ENCODE measurements at regions not wholly inside any gene's neighbourhood (a gene's known extent, or its start where the extent isn't known, plus 50 kb on each side); places are given as distances from the start of the nearest gene placed in this dataset.
"Not testable (repeated sequence)": the region's sequence is repeated elsewhere in the genome, so short reads cannot be mapped to it uniquely, and the experiment has no call there.

DNA sequence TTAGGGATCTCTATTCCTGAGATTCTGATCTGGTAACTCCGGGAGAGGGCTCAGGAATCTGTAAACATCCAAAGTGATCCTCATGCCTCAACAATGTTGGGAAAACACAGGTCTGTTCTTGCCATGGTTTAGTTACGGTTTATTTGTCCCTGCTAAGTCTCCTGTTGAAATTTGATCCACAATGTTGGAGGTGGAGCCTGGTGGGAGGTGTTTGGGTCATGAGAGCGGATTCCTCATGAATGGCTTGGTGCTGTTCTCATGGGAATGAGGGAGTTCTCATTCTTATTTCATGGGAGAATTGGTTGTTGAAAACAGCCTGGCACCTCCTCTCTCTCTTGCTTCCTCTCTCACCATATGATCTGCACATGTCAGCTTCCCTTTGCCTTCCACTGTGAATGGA, 608.6 kb upstream of the GOT2 start:
- no peak for TF ChIP-seq POLR2A (IDR thresholded peaks at IDR 0.05)
- TF ChIP-seq, protein P1, sequence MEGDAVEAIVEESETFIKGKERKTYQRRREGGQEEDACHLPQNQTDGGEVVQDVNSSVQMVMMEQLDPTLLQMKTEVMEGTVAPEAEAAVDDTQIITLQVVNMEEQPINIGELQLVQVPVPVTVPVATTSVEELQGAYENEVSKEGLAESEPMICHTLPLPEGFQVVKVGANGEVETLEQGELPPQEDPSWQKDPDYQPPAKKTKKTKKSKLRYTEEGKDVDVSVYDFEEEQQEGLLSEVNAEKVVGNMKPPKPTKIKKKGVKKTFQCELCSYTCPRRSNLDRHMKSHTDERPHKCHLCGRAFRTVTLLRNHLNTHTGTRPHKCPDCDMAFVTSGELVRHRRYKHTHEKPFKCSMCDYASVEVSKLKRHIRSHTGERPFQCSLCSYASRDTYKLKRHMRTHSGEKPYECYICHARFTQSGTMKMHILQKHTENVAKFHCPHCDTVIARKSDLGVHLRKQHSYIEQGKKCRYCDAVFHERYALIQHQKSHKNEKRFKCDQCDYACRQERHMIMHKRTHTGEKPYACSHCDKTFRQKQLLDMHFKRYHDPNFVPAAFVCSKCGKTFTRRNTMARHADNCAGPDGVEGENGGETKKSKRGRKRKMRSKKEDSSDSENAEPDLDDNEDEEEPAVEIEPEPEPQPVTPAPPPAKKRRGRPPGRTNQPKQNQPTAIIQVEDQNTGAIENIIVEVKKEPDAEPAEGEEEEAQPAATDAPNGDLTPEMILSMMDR (IDR thresholded peaks at IDR 0.05): no peak
- intact Hi-C loops (cut with DNase I; ENCODE audit: low total_unique reads): no loop called here
- WGBS, 2 donors: 45 to 53% methylated on average over 3 of the region's 3 CpGs
- no peak overlapping the region for H3K4me3 ChIP-seq (ENCODE audit: low read depth, poor library complexity, severe bottlenecking)
- no peak for DNase-seq (ENCODE audit: low spot score in 2 of 2)

DNA sequence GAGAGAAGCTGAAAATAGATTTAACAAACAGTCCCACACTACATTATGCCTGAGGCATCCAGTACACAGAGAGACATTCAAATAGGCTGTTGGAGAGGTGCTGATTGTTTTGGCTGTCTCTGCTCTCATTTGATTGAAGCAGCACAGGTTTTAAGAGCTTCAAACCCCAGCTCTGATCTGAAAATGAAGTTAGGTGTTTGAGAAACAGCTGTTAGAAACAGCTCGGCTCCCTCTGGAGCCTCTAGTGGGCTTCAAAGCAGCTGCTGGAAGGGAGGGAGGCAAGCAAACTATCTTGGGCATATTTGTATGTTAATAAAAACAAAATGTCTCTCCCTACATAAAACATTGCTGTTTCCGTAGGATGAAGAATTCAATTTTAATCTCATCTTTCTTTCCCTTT, 607.3 kb upstream of the GOT2 start:
- DNase-seq (ENCODE audit: low spot score in 2 of 2): no peak
- TF ChIP-seq, protein P1 (IDR thresholded peaks at IDR 0.05): no peak
- H3K4me3 ChIP-seq (ENCODE audit: low read depth, poor library complexity, severe bottlenecking): no peak overlapping the region
- intact Hi-C loops (cut with DNase I; ENCODE audit: low total_unique reads): no loop called here
- 22 to 23% methylated on average over 2 of the region's 2 CpGs for WGBS, 2 donors

DNA sequence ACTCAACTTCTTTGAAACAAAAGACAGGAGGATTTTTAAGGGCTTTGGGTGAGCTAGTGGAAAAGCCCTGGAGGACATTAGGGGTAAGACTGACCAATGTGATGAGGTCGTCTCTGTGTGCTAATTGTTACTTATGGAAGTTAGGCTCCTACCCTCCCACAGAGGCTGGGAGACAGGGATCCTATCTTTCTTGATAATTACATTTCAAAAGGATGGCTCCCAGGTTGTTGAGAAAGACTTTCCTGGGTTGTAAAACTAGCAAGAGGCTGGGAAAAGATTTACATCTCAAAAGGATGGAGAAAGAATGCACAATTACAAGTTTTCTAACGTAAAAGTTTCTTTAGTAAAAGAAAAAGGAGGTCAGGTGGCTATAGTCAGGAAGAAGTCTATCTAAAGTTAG, 605.8 kb upstream of the GOT2 start:
- H3K4me3 ChIP-seq (ENCODE audit: low read depth, poor library complexity, severe bottlenecking): no peak overlapping the region
- TF ChIP-seq, protein P1 (IDR thresholded peaks at IDR 0.05): no peak
- no peak for TF ChIP-seq POLR2A (IDR thresholded peaks at IDR 0.05)
- intact Hi-C loops (cut with DNase I; ENCODE audit: low total_unique reads): no loop called here
- no peak for DNase-seq (ENCODE audit: low spot score in 2 of 2)
- 43 to 52% methylated on average over 2 of the region's 2 CpGs for WGBS, 2 donors

DNA sequence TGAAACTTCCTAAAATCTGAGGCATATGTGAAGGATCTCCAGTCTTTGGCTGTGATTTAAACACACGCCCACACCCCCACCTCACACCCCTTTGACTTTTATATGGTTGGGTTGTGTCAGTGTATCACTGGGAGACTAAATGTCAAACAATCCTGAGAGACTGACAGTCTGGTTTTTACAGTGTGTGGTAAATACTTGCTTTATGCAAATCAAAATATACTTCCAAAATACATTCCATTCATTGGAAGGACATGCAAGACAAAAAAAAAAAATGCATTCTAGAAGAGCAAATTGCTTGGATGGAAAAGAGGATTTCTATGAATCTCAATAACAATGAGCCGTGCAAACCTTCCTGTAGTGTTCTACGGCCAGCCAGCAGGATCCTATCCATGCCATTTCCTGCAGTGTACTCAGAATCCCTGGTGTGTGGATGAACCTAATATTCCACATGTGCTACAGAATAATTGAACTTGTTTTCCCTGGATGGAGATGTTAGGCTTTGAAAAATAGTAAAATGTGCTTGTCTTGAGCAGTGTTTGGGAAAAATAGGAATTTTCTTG, 602.1 kb upstream of the GOT2 start:
- DNase-seq (ENCODE audit: low spot score in 2 of 2): no peak
- intact Hi-C loops (cut with DNase I; ENCODE audit: low total_unique reads): no loop called here

DNA sequence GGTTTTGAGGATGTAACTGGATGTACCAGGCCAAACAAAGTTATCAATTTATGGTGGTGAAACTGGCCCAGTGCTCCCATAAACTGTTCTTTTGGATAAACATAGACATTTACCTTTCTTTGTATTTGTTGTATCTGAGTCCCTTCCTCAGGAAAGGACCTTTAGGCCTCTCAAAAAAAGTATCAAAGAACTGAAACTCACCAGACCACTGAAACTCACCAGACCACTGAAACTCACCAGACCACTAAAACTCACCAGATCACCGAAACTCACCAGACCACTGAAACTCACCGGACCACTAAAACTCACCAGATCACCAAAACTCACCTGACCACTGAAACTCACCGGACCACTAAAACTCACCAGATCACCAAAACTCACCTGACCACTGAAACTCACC, 597.6 kb upstream of the GOT2 start:
- 81 to 94% methylated on average over 3 of the region's 3 CpGs for WGBS, 2 donors
- H3K4me3 ChIP-seq (ENCODE audit: low read depth, poor library complexity, severe bottlenecking); DNase-seq (ENCODE audit: low spot score in 2 of 2); intact Hi-C loops (cut with DNase I; ENCODE audit: low total_unique reads): not testable (repeated sequence)

More for the DNA sequence above, 602.1 kb upstream of the GOT2 start:
- no peak overlapping the region for H3K4me3 ChIP-seq (ENCODE audit: low read depth, poor library complexity, severe bottlenecking)
- TF ChIP-seq, protein P1 (IDR thresholded peaks at IDR 0.05): no peak
- TF ChIP-seq POLR2A (IDR thresholded peaks at IDR 0.05): no peak
- 45 to 56% methylated on average over 3 of the region's 3 CpGs for WGBS, 2 donors

DNA sequence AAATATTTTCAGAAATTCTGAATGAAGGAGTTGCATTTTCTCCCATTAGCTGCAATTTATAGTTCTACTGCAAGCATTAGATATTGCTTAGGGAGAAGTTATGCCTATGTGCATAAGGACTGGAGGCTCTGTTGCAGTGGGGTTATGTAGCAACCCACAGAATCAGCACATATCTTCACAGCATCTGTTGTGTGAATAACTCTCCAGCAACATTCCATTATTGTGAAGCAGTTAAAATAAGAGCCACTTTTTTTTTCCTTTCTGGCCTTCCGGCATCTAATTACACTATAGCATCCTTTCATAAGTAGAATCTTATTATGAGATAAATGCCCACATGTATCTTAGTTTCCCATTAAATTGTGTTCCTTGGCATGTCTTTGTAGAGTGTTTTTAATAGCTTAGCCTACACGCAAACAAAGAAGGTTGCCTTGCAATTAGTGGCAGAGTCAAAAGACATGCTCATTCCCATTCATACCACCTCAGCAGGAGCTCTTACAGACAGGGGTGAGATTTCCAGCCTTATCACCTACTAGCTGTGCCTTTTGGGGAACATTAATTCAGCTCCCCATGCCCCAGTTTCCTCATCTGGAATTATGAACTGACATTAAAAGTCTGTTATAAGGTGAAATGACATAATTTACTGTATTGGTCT, 596.0 kb upstream of the GOT2 start:
- TF ChIP-seq, protein P1 (IDR thresholded peaks at IDR 0.05): no peak
- TF ChIP-seq POLR2A (IDR thresholded peaks at IDR 0.05): no peak
- H3K4me3 ChIP-seq (ENCODE audit: low read depth, poor library complexity, severe bottlenecking): no peak overlapping the region
- DNase-seq (ENCODE audit: low spot score in 2 of 2): no peak
- WGBS, 2 donors: 56 to 67% methylated on average over 2 of the region's 2 CpGs
- intact Hi-C loops (cut with DNase I; ENCODE audit: low total_unique reads): no loop called here

All from lower leg skin (tissue), 4 donors.